BLaER1 treated with 17β-estradiol and CSF1 and Interleukin-3, amounts not matched to agents 10 nM and 100 nM (cell line): ENCODE measurements at regions not wholly inside any gene's neighbourhood (a gene's known extent, or its start where the extent isn't known, plus 50 kb on each side); places are given as distances from the start of the nearest gene placed in this dataset.
"Not testable (repeated sequence)": the region's sequence is repeated elsewhere in the genome, so short reads cannot be mapped to it uniquely, and the experiment has no call there.

ENCODE experiments used
- H3K27ac ChIP-seq, 11 experiments: shearing (Covaris generic); formaldehyde crosslinking; 2 replicates each; pipeline ENCODE4 v1.8.1; 2022
- H3K27me3 ChIP-seq, 11 experiments: shearing (Covaris generic); formaldehyde crosslinking; 2 replicates each; pipeline ENCODE4 v1.8.1; 2022
- H3K36me3 ChIP-seq, 11 experiments: shearing (Covaris generic); formaldehyde crosslinking; 2 replicates each; pipeline ENCODE4 v1.8.1; 2022
- H3K4me1 ChIP-seq, 10 experiments: shearing (Covaris generic); formaldehyde crosslinking; 2 replicates each; pipeline ENCODE4 v1.8.1; 2022
- H3K4me2 ChIP-seq, 11 experiments: shearing (Covaris generic); formaldehyde crosslinking; 2 replicates each; pipeline ENCODE4 v1.8.1; 2022
- H3K4me3 ChIP-seq, 10 experiments: shearing (Covaris generic); formaldehyde crosslinking; 2 replicates each; pipeline ENCODE4 v1.8.1; 2022
- H3K9ac ChIP-seq, 11 experiments: shearing (Covaris generic); formaldehyde crosslinking; 2 replicates each; pipeline ENCODE4 v1.8.1; 2022
- H3K9me3 ChIP-seq, 11 experiments: shearing (Covaris generic); formaldehyde crosslinking; replicated peaks in 1 of 11; 2 replicates each; pipeline ENCODE4 v1.8.1; 2022
- H4K20me1 ChIP-seq, 11 experiments: shearing (Covaris generic); formaldehyde crosslinking; 2 replicates each; pipeline ENCODE4 v1.8.1; 2022
- Cebpa-rat ChIP-seq, 11 experiments: shearing (Covaris generic); IDR thresholded peaks; 2 replicates each; pipeline ENCODE4 v1.8.1; 2022

- H3K27me3 ChIP-seq, result no peaks in the 10 kb centered on the region
- no peak overlapping the region for H3K9ac ChIP-seq
- H3K9me3 ChIP-seq, result peaks cover 10 to 26% (median 15%) of the 10 kb centered on the region in 11 experiments
- H3K27ac ChIP-seq, result no peak overlapping the region
- no peak overlapping the region for H3K4me2 ChIP-seq
- H3K36me3 ChIP-seq, result no peaks in the 10 kb centered on the region
- no peaks in the 10 kb centered on the region for H4K20me1 ChIP-seq
- no peaks in the 10 kb centered on the region for H3K4me1 ChIP-seq
- no peak for TF ChIP-seq Cebpa-rat (IDR thresholded peaks at IDR 0.05)
- H3K4me3 ChIP-seq, result no peak overlapping the region
These were observed 93.2 kb downstream of the SKIDA1 start for GRCh38 chr10:21432266-21432665.

- TF ChIP-seq Cebpa-rat (IDR thresholded peaks at IDR 0.05), result no peak
- H3K4me3 ChIP-seq, result no peak overlapping the region
- H3K27ac ChIP-seq, result no peak overlapping the region
- H3K4me2 ChIP-seq, result no peak overlapping the region
- H3K27me3 ChIP-seq, result no peaks in the 10 kb centered on the region
- H3K9ac ChIP-seq, result no peak overlapping the region
- peaks cover 14 to 31% (median 20%) of the 10 kb centered on the region in 11 experiments for H3K9me3 ChIP-seq
- no peaks in the 10 kb centered on the region for H3K36me3 ChIP-seq
- no peaks in the 10 kb centered on the region for H4K20me1 ChIP-seq
- no peaks in the 10 kb centered on the region for H3K4me1 ChIP-seq
These were observed 93.7 kb downstream of the SKIDA1 start for GRCh38 chr10:21431799-21432198.

GRCh38 chr10:21427804-21428481 lies 97.5 kb downstream of the SKIDA1 start:
- H3K4me3 ChIP-seq, result no peak overlapping the region
- no peak overlapping the region for H3K27ac ChIP-seq
- H3K27me3 ChIP-seq, result no peaks in the 10 kb centered on the region
- peaks cover 19 to 45% (median 32%) of the 10 kb centered on the region in 11 experiments for H3K9me3 ChIP-seq
- no peak overlapping the region for H3K9ac ChIP-seq
- H3K36me3 ChIP-seq, result no peaks in the 10 kb centered on the region
- no peaks in the 10 kb centered on the region for H4K20me1 ChIP-seq
- H3K4me1 ChIP-seq, result no peaks in the 10 kb centered on the region
- H3K4me2 ChIP-seq, result no peak overlapping the region
- no peak for TF ChIP-seq Cebpa-rat (IDR thresholded peaks at IDR 0.05)

- H3K4me2 ChIP-seq, result no peak overlapping the region
- no peaks in the 10 kb centered on the region for H3K4me1 ChIP-seq
- H4K20me1 ChIP-seq, result no peaks in the 10 kb centered on the region
- H3K9ac ChIP-seq, result no peak overlapping the region
- no peak overlapping the region for H3K27ac ChIP-seq
- TF ChIP-seq Cebpa-rat (IDR thresholded peaks at IDR 0.05), result no peak
- H3K27me3 ChIP-seq, result no peaks in the 10 kb centered on the region
- H3K36me3 ChIP-seq, result no peaks in the 10 kb centered on the region
- H3K9me3 ChIP-seq, result peaks cover 19 to 41% (median 32%) of the 10 kb centered on the region in 11 experiments
- no peak overlapping the region for H3K4me3 ChIP-seq
These were observed 101.0 kb downstream of the SKIDA1 start for GRCh38 chr10:21424459-21424861.

- H3K9ac ChIP-seq, result no peak overlapping the region
- no peaks in the 10 kb centered on the region for H3K36me3 ChIP-seq
- H3K4me3 ChIP-seq, result no peak overlapping the region
- no peak overlapping the region for H3K27ac ChIP-seq
- H3K27me3 ChIP-seq, result no peaks in the 10 kb centered on the region
- no peaks in the 10 kb centered on the region for H3K4me1 ChIP-seq
- no peak for TF ChIP-seq Cebpa-rat (IDR thresholded peaks at IDR 0.05)
- H4K20me1 ChIP-seq, result no peaks in the 10 kb centered on the region
- H3K9me3 ChIP-seq, result peaks cover 19 to 36% (median 30%) of the 10 kb centered on the region in 11 experiments
- H3K4me2 ChIP-seq, result no peak overlapping the region
These were observed 101.6 kb downstream of the SKIDA1 start for GRCh38 chr10:21423850-21424249.

GRCh38 chr10:21423338-21423737 lies 102.1 kb downstream of the SKIDA1 start:
- H3K27ac ChIP-seq, result no peak overlapping the region
- no peak overlapping the region for H3K4me3 ChIP-seq
- H3K36me3 ChIP-seq, result no peaks in the 10 kb centered on the region
- no peak overlapping the region for H3K9ac ChIP-seq
- no peak for TF ChIP-seq Cebpa-rat (IDR thresholded peaks at IDR 0.05)
- H3K9me3 ChIP-seq, result peaks cover 19 to 31% (median 26%) of the 10 kb centered on the region in 11 experiments
- no peaks in the 10 kb centered on the region for H3K27me3 ChIP-seq
- H4K20me1 ChIP-seq, result no peaks in the 10 kb centered on the region
- no peak overlapping the region for H3K4me2 ChIP-seq
- H3K4me1 ChIP-seq, result no peaks in the 10 kb centered on the region

- no peaks in the 10 kb centered on the region for H4K20me1 ChIP-seq
- no peaks in the 10 kb centered on the region for H3K36me3 ChIP-seq
- H3K27me3 ChIP-seq, result no peaks in the 10 kb centered on the region
- H3K27ac ChIP-seq, result no peak overlapping the region
- no peak for TF ChIP-seq Cebpa-rat (IDR thresholded peaks at IDR 0.05)
- no peak overlapping the region for H3K4me2 ChIP-seq
- H3K4me1 ChIP-seq, result no peaks in the 10 kb centered on the region
- no peak overlapping the region for H3K9ac ChIP-seq
- H3K9me3 ChIP-seq, result peaks cover 4 to 16% (median 10%) of the 10 kb centered on the region in 11 experiments; a peak in 20 of 22 replicates
- no peak overlapping the region for H3K4me3 ChIP-seq
These were observed 103.7 kb downstream of the SKIDA1 start for GRCh38 chr10:21421794-21422193.

GRCh38 chr10:21421016-21421415 lies 104.5 kb downstream of the SKIDA1 start:
- Histone ChIP-seq H3K4me3 (no peak overlapping the region), H3K27ac (no peak overlapping the region), H3K36me3 (no peaks in the 10 kb centered on the region), H4K20me1 (no peaks in the 10 kb centered on the region), H3K9ac (no peak overlapping the region), H3K4me1 (no peaks in the 10 kb centered on the region), H3K4me2 (no peak overlapping the region), H3K27me3 (no peaks in the 10 kb centered on the region), H3K9me3 (peaks cover 0 to 12% (median 5%) of the 10 kb centered on the region in 11 experiments; a peak in 5 of 22 replicates)
- TF ChIP-seq Cebpa-rat (IDR thresholded peaks at IDR 0.05), result no peak

- H3K4me3 ChIP-seq, H3K36me3 ChIP-seq, H3K27me3 ChIP-seq, H3K4me2 ChIP-seq, H3K27ac ChIP-seq, H3K4me1 ChIP-seq, H3K9ac ChIP-seq, H4K20me1 ChIP-seq: not testable (repeated sequence)
- H3K9me3 ChIP-seq, result peaks cover 0 to 12% (median 5%) of the 10 kb centered on the region in 11 experiments; a peak in 5 of 22 replicates
These were observed 106.4 kb downstream of the SKIDA1 start for GRCh38 chr10:21418981-21419576.

GRCh38 chr10:21417172-21417712 lies 108.2 kb downstream of the SKIDA1 start:
- Histone ChIP-seq H3K9ac (no peak overlapping the region), H3K4me2 (no peak overlapping the region), H3K27ac (no peak overlapping the region), H4K20me1 (no peaks in the 10 kb centered on the region), H3K4me3 (no peak overlapping the region), H3K9me3 (peaks cover 0 to 3% (median 0%) of the 10 kb centered on the region in 11 experiments; a peak in 3 of 22 replicates), H3K36me3 (no peaks in the 10 kb centered on the region), H3K27me3 (no peaks in the 10 kb centered on the region), H3K4me1 (no peaks in the 10 kb centered on the region)
- no peak for TF ChIP-seq Cebpa-rat (IDR thresholded peaks at IDR 0.05)
